ENCODE measurements at regions not wholly inside any gene's neighbourhood (a gene's known extent, or its start where the extent isn't known, plus 50 kb on each side); places are given as distances from the start of the nearest gene placed in this dataset.
"Not testable (repeated sequence)": the region's sequence is repeated elsewhere in the genome, so short reads cannot be mapped to it uniquely, and the experiment has no call there.

DNA sequence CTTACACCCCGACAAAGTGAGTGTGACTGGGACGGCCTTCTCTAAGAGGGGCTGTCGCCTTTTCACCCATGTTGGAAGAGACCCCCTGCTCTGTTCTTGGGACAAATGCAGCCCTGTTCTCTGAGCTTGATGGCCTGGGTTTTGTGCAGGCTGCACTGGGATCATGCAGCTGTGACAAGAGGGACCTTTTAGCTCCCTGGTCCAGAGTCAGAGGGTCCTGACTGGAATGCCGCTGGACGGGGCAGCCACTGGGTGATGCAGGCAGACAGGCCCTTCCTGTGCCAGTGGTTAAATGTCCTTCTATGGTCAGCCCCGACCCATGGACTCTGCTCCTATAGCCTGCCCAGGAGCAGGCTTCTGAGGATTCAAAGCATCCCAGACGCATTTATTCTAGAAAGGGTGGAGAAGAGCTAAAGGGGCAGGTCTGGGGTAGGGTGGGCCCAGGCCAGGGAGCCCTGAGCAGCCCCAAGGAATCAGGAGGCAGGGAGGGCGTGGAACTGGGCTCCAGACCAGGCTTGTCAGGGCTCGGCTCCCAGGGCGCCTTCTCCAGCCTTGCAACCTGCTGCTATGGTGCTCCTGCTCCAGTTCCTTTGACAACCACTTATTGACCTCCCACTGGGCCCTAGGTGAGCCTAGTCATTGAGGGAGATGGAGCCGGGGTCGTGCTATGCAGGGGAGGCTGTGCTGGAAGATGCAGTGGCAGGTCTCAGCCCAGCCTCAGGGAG is 277.9 kb upstream of the HS6ST1 start:
- no peaks in the 10 kb centered on the region for H3K79me2 ChIP-seq (ENCODE audit: insufficient read depth)
- H3K9me2 ChIP-seq: no peaks in the 10 kb centered on the region
- H3K27ac ChIP-seq (ENCODE audit: low read depth in 2 of 2, low read length in 1 of 2): no peak overlapping the region
- no peaks in the 10 kb centered on the region for H3K36me3 ChIP-seq (replicated peaks in 1 of 2; ENCODE audit: control insufficient read depth in 1 of 2, insufficient read depth in 2 of 2, low read length in 1 of 2)
- TF ChIP-seq RXRA (IDR thresholded peaks at IDR 0.05; ENCODE audit: borderline replicate concordance, low read depth) (no peak), ELF1 (IDR thresholded peaks at IDR 0.05) (no peak), GABPA (IDR thresholded peaks at IDR 0.05; ENCODE audit: low read depth) (no peak), JUND (IDR thresholded peaks at IDR 0.05) (no peak), EZH2phosphoT487 (IDR thresholded peaks at IDR 0.05; ENCODE audit: borderline replicate concordance, low read depth) (no peak), FOXM1 (IDR thresholded peaks at IDR 0.05; ENCODE audit: low read depth) (no peak), TCF12 (IDR thresholded peaks at IDR 0.05) (no peak), FOXJ3 (CRISPR knock-in tag; IDR thresholded peaks at IDR 0.05) (no peak), YY1 (IDR thresholded peaks at IDR 0.05; ENCODE audit: low read depth) (no peak), RAD21 (IDR thresholded peaks at IDR 0.05; ENCODE audit: low read length) (no peak), RCOR1 (IDR thresholded peaks at IDR 0.05; ENCODE audit: low read length) (no peak), FOSL2 (IDR thresholded peaks at IDR 0.05; ENCODE audit: borderline replicate concordance, low read depth) (no peak), CHD2 (IDR thresholded peaks at IDR 0.05; ENCODE audit: low read length, partially characterized antibody) (no peak)
- TF ChIP-seq, protein P1, sequence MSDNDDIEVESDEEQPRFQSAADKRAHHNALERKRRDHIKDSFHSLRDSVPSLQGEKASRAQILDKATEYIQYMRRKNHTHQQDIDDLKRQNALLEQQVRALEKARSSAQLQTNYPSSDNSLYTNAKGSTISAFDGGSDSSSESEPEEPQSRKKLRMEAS (IDR thresholded peaks at IDR 0.05; ENCODE audit: low read depth): no peak
- TF ChIP-seq, protein P2, sequence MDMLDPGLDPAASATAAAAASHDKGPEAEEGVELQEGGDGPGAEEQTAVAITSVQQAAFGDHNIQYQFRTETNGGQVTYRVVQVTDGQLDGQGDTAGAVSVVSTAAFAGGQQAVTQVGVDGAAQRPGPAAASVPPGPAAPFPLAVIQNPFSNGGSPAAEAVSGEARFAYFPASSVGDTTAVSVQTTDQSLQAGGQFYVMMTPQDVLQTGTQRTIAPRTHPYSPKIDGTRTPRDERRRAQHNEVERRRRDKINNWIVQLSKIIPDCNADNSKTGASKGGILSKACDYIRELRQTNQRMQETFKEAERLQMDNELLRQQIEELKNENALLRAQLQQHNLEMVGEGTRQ (IDR thresholded peaks at IDR 0.05; ENCODE audit: borderline replicate concordance, low read depth, low read length): no peak
- H3K4me3 ChIP-seq (ENCODE audit: low read depth in 2 of 2, low read length in 1 of 2): no peak overlapping the region
- no peaks in the 10 kb centered on the region for H3K27me3 ChIP-seq (ENCODE audit: insufficient read depth)
- H3K4me2 ChIP-seq: no peak overlapping the region
- 33% methylated on average over 2 of the region's 12 CpGs for WGBS (ENCODE audit: low lambda C conversion rate)
- H3F3A ChIP-seq (replicated peaks; ENCODE audit: insufficient read depth): no peaks in the 10 kb centered on the region
- CTCF ChIA-PET: interaction anchor here (0.6 to 1.6 kb wide), 2 partner anchors 37 to 533 kb away, joined by 3 to 4 read pairs; no protein-coding TSS in a partner anchor
- H3K9me3 ChIP-seq: no peaks in the 10 kb centered on the region
- H4K20me1 ChIP-seq (ENCODE audit: insufficient read depth): no peaks in the 10 kb centered on the region
- POLR2A ChIA-PET: no interaction called here
- no peak overlapping the region for H2AFZ ChIP-seq (ENCODE audit: low read depth)
- no peak overlapping the region for H3K9ac ChIP-seq
- DNase-seq: no peak
- peaks cover 0 to 21% of the 10 kb centered on the region in 2 experiments; a peak in 1 of 4 replicates for H3K4me1 ChIP-seq (ENCODE audit: control insufficient read depth in 1 of 2, insufficient read depth in 2 of 2, low read depth in 1 of 2, low read length in 1 of 2)

DNA sequence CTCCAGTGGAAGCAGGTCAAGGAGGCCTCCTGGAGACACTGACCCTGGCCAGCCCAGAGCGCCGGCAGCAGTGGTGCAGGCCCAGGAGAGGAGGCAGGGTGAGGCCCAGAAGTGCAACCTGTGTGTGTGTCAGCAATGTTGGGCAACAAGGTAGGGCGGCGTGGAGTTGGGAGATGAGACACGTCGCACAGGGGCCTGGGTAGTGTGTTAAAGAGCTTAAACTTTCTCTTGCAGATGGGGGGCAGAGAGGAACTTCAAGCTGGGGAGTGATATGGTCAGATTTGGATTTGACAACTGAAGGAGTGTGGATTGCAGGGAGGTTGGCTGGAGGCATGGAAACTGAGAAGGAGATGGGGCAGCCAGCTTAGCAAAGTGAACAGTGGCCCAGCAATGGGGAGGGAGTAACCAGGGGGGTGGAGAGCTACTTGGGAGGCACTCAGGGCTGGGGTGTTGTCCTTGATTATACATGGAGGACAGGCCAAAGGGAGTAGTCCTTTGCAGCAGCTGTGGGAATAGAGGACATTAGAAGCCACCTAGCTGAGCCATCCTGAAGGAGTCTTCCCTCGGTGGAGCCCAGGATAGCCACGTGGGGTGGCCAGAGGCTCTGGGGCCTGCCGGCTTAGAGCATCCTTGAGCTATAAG is 278.6 kb upstream of the HS6ST1 start:
- CTCF ChIA-PET: interaction anchor here (1.6 kb wide), 1 partner anchor 534 kb away, joined by 4 read pairs; no protein-coding TSS in a partner anchor
- no peaks in the 10 kb centered on the region for H3F3A ChIP-seq (replicated peaks; ENCODE audit: insufficient read depth)

DNA sequence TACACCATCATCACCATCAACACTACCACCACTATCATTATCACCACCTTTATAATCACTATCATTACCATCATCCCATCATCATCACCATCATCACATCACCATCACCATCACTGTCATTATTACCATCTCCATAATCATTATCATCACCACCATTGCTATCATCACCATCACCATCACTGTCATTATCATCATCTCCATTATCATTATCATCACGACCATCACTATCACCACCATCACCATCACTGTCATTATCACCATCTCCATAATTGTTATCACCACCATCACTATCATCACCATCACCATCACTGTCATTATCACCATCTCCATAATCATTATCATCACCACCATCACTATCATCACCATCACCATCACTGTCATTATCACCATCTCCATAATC is 279.6 kb upstream of the HS6ST1 start:
- H3K27me3 ChIP-seq (ENCODE audit: insufficient read depth); H3K4me2 ChIP-seq; H3F3A ChIP-seq (replicated peaks; ENCODE audit: insufficient read depth); H3K27ac ChIP-seq (ENCODE audit: low read depth in 2 of 2, low read length in 1 of 2); POLR2A ChIA-PET; H4K20me1 ChIP-seq (ENCODE audit: insufficient read depth); H3K79me2 ChIP-seq (ENCODE audit: insufficient read depth); H3K4me3 ChIP-seq (ENCODE audit: low read depth in 2 of 2, low read length in 1 of 2); H3K9me3 ChIP-seq; H3K36me3 ChIP-seq (replicated peaks in 1 of 2; ENCODE audit: control insufficient read depth in 1 of 2, insufficient read depth in 2 of 2, low read length in 1 of 2); CTCF ChIA-PET; H2AFZ ChIP-seq (ENCODE audit: low read depth); DNase-seq; H3K9ac ChIP-seq; H3K9me2 ChIP-seq: not testable (repeated sequence)
- H3K4me1 ChIP-seq (ENCODE audit: control insufficient read depth in 1 of 2, insufficient read depth in 2 of 2, low read depth in 1 of 2, low read length in 1 of 2): peaks cover 0 to 20% of the 10 kb centered on the region in 2 experiments; a peak in 1 of 4 replicates
- 32% methylated on average over 1 of the region's 1 CpG for WGBS (ENCODE audit: low lambda C conversion rate)

More for the DNA sequence above, 278.6 kb upstream of the HS6ST1 start:
- 56% methylated on average over 9 of the region's 9 CpGs for WGBS (ENCODE audit: low lambda C conversion rate)
- Histone ChIP-seq H3K36me3 (replicated peaks in 1 of 2; ENCODE audit: control insufficient read depth in 1 of 2, insufficient read depth in 2 of 2, low read length in 1 of 2) (no peaks in the 10 kb centered on the region), H4K20me1 (ENCODE audit: insufficient read depth) (no peaks in the 10 kb centered on the region), H3K27me3 (ENCODE audit: insufficient read depth) (no peaks in the 10 kb centered on the region), H3K9me3 (no peaks in the 10 kb centered on the region), H3K9ac (no peak overlapping the region), H3K4me2 (no peak overlapping the region), H3K27ac (ENCODE audit: low read depth in 2 of 2, low read length in 1 of 2) (no peak overlapping the region), H3K9me2 (no peaks in the 10 kb centered on the region), H3K4me1 (ENCODE audit: control insufficient read depth in 1 of 2, insufficient read depth in 2 of 2, low read depth in 1 of 2, low read length in 1 of 2) (peaks cover 0 to 15% of the 10 kb centered on the region in 2 experiments; a peak in 1 of 4 replicates), H2AFZ (ENCODE audit: low read depth) (no peak overlapping the region), H3K79me2 (ENCODE audit: insufficient read depth) (no peaks in the 10 kb centered on the region), H3K4me3 (ENCODE audit: low read depth in 2 of 2, low read length in 1 of 2) (no peak overlapping the region)
- TF ChIP-seq RCOR1 (IDR thresholded peaks at IDR 0.05; ENCODE audit: low read length) (no peak), MXI1 (IDR thresholded peaks at IDR 0.05; ENCODE audit: low read depth, low read length) (no peak), FOXJ3 (CRISPR knock-in tag; IDR thresholded peaks at IDR 0.05) (no peak), CHD2 (IDR thresholded peaks at IDR 0.05; ENCODE audit: low read length, partially characterized antibody) (no peak)
- TF ChIP-seq, protein P2 (IDR thresholded peaks at IDR 0.05; ENCODE audit: borderline replicate concordance, low read depth, low read length): no peak
- POLR2A ChIA-PET: no interaction called here
- DNase-seq: no peak

Measured in SK-N-SH (cell line).